GM12878 (cell line): ENCODE measurements at regions not wholly inside any gene's neighbourhood (a gene's known extent, or its start where the extent isn't known, plus 50 kb on each side); places are given as distances from the start of the nearest gene placed in this dataset.

ENCODE experiments used
- ATAC-seq: fragments of 200-7000 bp; cut with Tn5 transposase; 3 replicates; pipeline ENCODE4 v1.9.1; 2020; ENCODE audit warnings: mild to moderate bottlenecking, moderate library complexity
- BruUV-seq: library from RNA; stranded (reverse); fragments of 400-500 nt; replicated peaks from 2 replicates; lab custom pipeline; 2021; lab: Mats Ljungman, UMichigan
- CTCF ChIA-PET: fragments of 300-600 bp; sonication (Branson Sonifier 250); formaldehyde crosslinking; extraction: SDS; loops from one replicate; lab custom pipeline; 2021; ENCODE audit warnings: inconsistent platforms; lab: Yijun Ruan, JAX
- POLR2A ChIA-PET: fragments of 350-600 bp; formaldehyde crosslinking; extraction: SDS; loops from one replicate; lab custom pipeline; 2021; ENCODE audit warnings: inconsistent platforms; lab: Charles Lee
- RAD21 ChIA-PET: fragments of 300-600 bp; sonication (Branson Sonifier 250); formaldehyde crosslinking; loops from one replicate; lab custom pipeline; 2023; ENCODE audit warnings: antibody characterized with exemption; ENCODE audit not compliant: unreplicated experiment; lab: Charles Lee
- SMC1A ChIA-PET: fragments of 300-600 bp; sonication (Branson Sonifier 250); formaldehyde crosslinking; loops from one replicate; lab custom pipeline; 2023; ENCODE audit not compliant: unreplicated experiment, uncharacterized antibody; lab: Charles Lee
- DNase-seq: peaks from one replicate; pipeline ENCODE4 v3.0.0-alpha.2; 2011; ENCODE audit warnings: low read depth, low spot score
- FAIRE-seq: peaks from 3 replicates; lab custom pipeline; 2011; peaks lifted over from hg19 to GRCh38; lab: Jason Lieb, UNC
- H2AFZ ChIP-seq: 2 replicates; pipeline ENCODE4 v1.6.0; 2011; ENCODE audit warnings: low read depth, low read length, control low read depth; ENCODE audit not compliant: control insufficient read depth
- H3K27ac ChIP-seq: 2 replicates; pipeline ENCODE4 v1.5.1; 2011; ENCODE audit warnings: control low read depth; ENCODE audit not compliant: control insufficient read depth, insufficient read depth
- H3K27me3 ChIP-seq, 2 experiments: replicated peaks in 1 of 2; 2 replicates each; pipeline versions ENCODE4 v1.6.0 to v1.6.1; 2011; ENCODE audit warnings: low read length in 1 of 2; ENCODE audit not compliant: control insufficient read depth in 2 of 2, insufficient read depth in 2 of 2
- H3K36me3 ChIP-seq, 2 experiments: 2 replicates each; pipeline ENCODE4 v1.5.1; 2011; ENCODE audit warnings: low read length in 1 of 2; ENCODE audit not compliant: control insufficient read depth in 2 of 2, insufficient read depth in 2 of 2
- H3K4me1 ChIP-seq: 2 replicates; pipeline ENCODE4 v1.6.1; 2011; ENCODE audit warnings: mild to moderate bottlenecking, low read length, moderate library complexity, mixed read lengths; ENCODE audit not compliant: control insufficient read depth, insufficient read depth
- H3K4me2 ChIP-seq: 2 replicates; pipeline ENCODE4 v1.6.0; 2011; ENCODE audit warnings: control low read depth; ENCODE audit not compliant: control insufficient read depth, insufficient read depth
- H3K4me3 ChIP-seq: fragments of 200-600 bp; sonication (generic); 2 replicates; pipeline ENCODE4 v1.5.1; 2016
- H3K79me2 ChIP-seq: 2 replicates; pipeline ENCODE4 v1.6.0; 2011; ENCODE audit warnings: low read length; ENCODE audit not compliant: control insufficient read depth, insufficient read depth
- H3K9ac ChIP-seq: 2 replicates; pipeline ENCODE4 v1.8.0; 2011; ENCODE audit warnings: low read length, control low read depth, mixed read lengths; ENCODE audit not compliant: control insufficient read depth, insufficient read depth
- H3K9me3 ChIP-seq: replicated peaks from 3 replicates; pipeline ENCODE4 v1.5.1; 2011; ENCODE audit warnings: mild to moderate bottlenecking, low read length; ENCODE audit not compliant: control insufficient read depth, insufficient read depth
- H4K20me1 ChIP-seq: 2 replicates; pipeline ENCODE4 v1.6.0; 2011; ENCODE audit not compliant: control insufficient read depth, insufficient read depth
- BCL3 ChIP-seq: IDR thresholded peaks from 2 replicates; pipeline ENCODE4 v1.6.1; 2011; ENCODE audit warnings: borderline replicate concordance, low read depth, mild to moderate bottlenecking, moderate library complexity, low read length; ENCODE audit not compliant: insufficient read depth, poor library complexity, severe bottlenecking
- CEBPB ChIP-seq, 2 experiments: fragments of 150-350 bp in 1 of 2; IDR thresholded peaks; 2 replicates each; pipeline ENCODE4 v1.6.1; 2012 to 2014; ENCODE audit warnings: low read depth in 2 of 2, low read length in 2 of 2, borderline replicate concordance in 1 of 2, inconsistent platforms in 1 of 2
- IRF5 ChIP-seq: fragments of 450-650 bp; IDR thresholded peaks from 2 replicates; pipeline ENCODE4 v1.6.1; 2017; ENCODE audit warnings: borderline replicate concordance
- LARP7 ChIP-seq: fragments of 450-650 bp; IDR thresholded peaks from 2 replicates; pipeline ENCODE4 v1.6.1; 2017; ENCODE audit warnings: mild to moderate bottlenecking
- MTA2 ChIP-seq: fragments of 450-650 bp; IDR thresholded peaks from 2 replicates; pipeline ENCODE4 v1.6.1; 2016; ENCODE audit warnings: low read depth, mild to moderate bottlenecking, moderate library complexity
- NFIC ChIP-seq: IDR thresholded peaks from 2 replicates; pipeline ENCODE4 v1.6.1; 2012; ENCODE audit warnings: low read depth, mild to moderate bottlenecking, inconsistent platforms, low read length, moderate library complexity
- POLR2AphosphoS2 ChIP-seq: IDR thresholded peaks from 2 replicates; pipeline ENCODE4 v1.6.1; 2011; ENCODE audit warnings: low read depth, mild to moderate bottlenecking, low read length, improper control_type of control experiment, moderate library complexity
- ZNF207 ChIP-seq: fragments of 450-650 bp; IDR thresholded peaks from 2 replicates; pipeline ENCODE4 v1.6.1; 2014; ENCODE audit warnings: antibody characterized with exemption, mild to moderate bottlenecking, borderline replicate concordance
- WGBS: methylation state at CpG from one replicate; pipeline ENCODE4 v1.1.6; 2016; ENCODE audit warnings: low lambda C conversion rate; ENCODE audit not compliant: insufficient replicate concordance, insufficient coverage; ENCODE audit errors: missing lambda C conversion rate; 5-methylcytosine and 5-hydroxymethylcytosine counted together
- in situ Hi-C: fragments of 300-500 bp; cut with MboI; formaldehyde crosslinking; loops from 9 replicates; pipeline ENCODE4 v1.14.3; 2018; ENCODE audit warnings: mixed read lengths
- intact Hi-C: fragments of 100-400 bp; cut with micrococcal nuclease; formaldehyde crosslinking; loops from one replicate; pipeline ENCODE4 v1.14.2; 2022; ENCODE audit not compliant: unreplicated experiment

- in situ Hi-C loops (no loop called here), intact Hi-C loops (no loop called here)
- Histone ChIP-seq H3K4me3 (no peak overlapping the region), H3K9ac (no peak overlapping the region), H3K4me2 (no peak overlapping the region), H2AFZ (no peak overlapping the region), H3K27ac (no peak overlapping the region), H3K27me3 (no peaks in the 10 kb centered on the region; a peak in 1 of 4 replicates), H4K20me1 (no peaks in the 10 kb centered on the region), H3K9me3 (no peaks in the 10 kb centered on the region), H3K36me3 (no peaks in the 10 kb centered on the region), H3K79me2 (no peaks in the 10 kb centered on the region), H3K4me1 (no peaks in the 10 kb centered on the region)
- 0% methylated on average over 1 of the region's 1 CpG for WGBS
- ATAC-seq: no peak
- ChIA-PET POLR2A (interaction anchor here (0.6 kb wide), 1 partner anchor 1660 kb away, joined by 3 read pairs; no protein-coding TSS in a partner anchor), CTCF (no interaction called here), SMC1A (no interaction called here), RAD21 (no interaction called here)
- BruUV-seq: no TSS peak
- no peak for FAIRE-seq
- DNase-seq: no peak
- no peak for TF ChIP-seq BCL3
- no peak for TF ChIP-seq ZNF207
Measured at GRCh38 chr6:85081102-85081501, 316.7 kb upstream of the TBX18 start.

- no peak for FAIRE-seq
- POLR2A ChIA-PET: no interaction called here
- TF ChIP-seq IRF5: no peak
- TF ChIP-seq CEBPB (IDR thresholded peaks at IDR 0.05; ENCODE audit: borderline replicate concordance in 1 of 2, low read depth in 2 of 2, low read length in 2 of 2): no peak
- TF ChIP-seq LARP7: no peak
- no peak for TF ChIP-seq NFIC
- no peak for TF ChIP-seq MTA2
- TF ChIP-seq POLR2AphosphoS2: no peak
- TF ChIP-seq, all 136 proteins: peak for 0
- CTCF ChIA-PET: no interaction called here
- Histone ChIP-seq H3K9me3 (no peaks in the 10 kb centered on the region), H2AFZ (no peak overlapping the region), H3K27me3 (no peaks in the 10 kb centered on the region; a peak in 1 of 4 replicates), H3K27ac (no peak overlapping the region), H3K36me3 (no peaks in the 10 kb centered on the region), H3K4me2 (no peak overlapping the region), H4K20me1 (no peaks in the 10 kb centered on the region), H3K4me1 (no peaks in the 10 kb centered on the region), H3K4me3 (no peak overlapping the region), H3K9ac (no peak overlapping the region), H3K79me2 (no peaks in the 10 kb centered on the region)
- intact Hi-C loops (no loop called here), in situ Hi-C loops (no loop called here)
- DNase-seq: no peak
- no peak for ATAC-seq
- no TSS peak for BruUV-seq
- RAD21 ChIA-PET: no interaction called here
- WGBS: 0% methylated on average over 3 of the region's 3 CpGs
- SMC1A ChIA-PET: no interaction called here
Measured at GRCh38 chr6:85079761-85080160, 315.4 kb upstream of the TBX18 start.
